NCI-H1105 (cell line): ENCODE measurements at regions not wholly inside any gene's neighbourhood (a gene's known extent, or its start where the extent isn't known, plus 50 kb on each side); places are given as distances from the start of the nearest gene placed in this dataset.

Experiments
- DNase-seq: peaks from one replicate; lab custom pipeline; 2025; lab: John Stamatoyannopoulos, UW

- DNase-seq: no peak
These were observed 310.0 kb upstream of the UBE2E2 start for GRCh38 chr3:22893101-22893500.

- no peak for DNase-seq
These were observed 309.3 kb upstream of the UBE2E2 start for GRCh38 chr3:22893644-22894325.

- no peak for DNase-seq
These were observed 308.3 kb upstream of the UBE2E2 start for GRCh38 chr3:22894865-22895264.

GRCh38 chr3:22895671-22896070, 307.5 kb upstream of the UBE2E2 start:
- no peak for DNase-seq

- no peak for DNase-seq
These were observed 304.6 kb upstream of the UBE2E2 start for GRCh38 chr3:22898558-22898957.

GRCh38 chr3:22899441-22899840, 303.7 kb upstream of the UBE2E2 start:
- DNase-seq: no peak

GRCh38 chr3:22900296-22900695, 302.8 kb upstream of the UBE2E2 start:
- no peak for DNase-seq

- DNase-seq: no peak
These were observed 301.4 kb upstream of the UBE2E2 start for GRCh38 chr3:22901684-22902083.

GRCh38 chr3:22907161-22907780, 295.9 kb upstream of the UBE2E2 start:
- DNase-seq: no peak

GRCh38 chr3:22907796-22908195, 295.3 kb upstream of the UBE2E2 start:
- no peak for DNase-seq

GRCh38 chr3:22908989-22909507, 294.1 kb upstream of the UBE2E2 start:
- DNase-seq: no peak

- DNase-seq: no peak
These were observed 286.2 kb upstream of the UBE2E2 start for GRCh38 chr3:22916933-22917332.

- DNase-seq: no peak
These were observed 283.1 kb upstream of the UBE2E2 start for GRCh38 chr3:22920006-22920405.

- DNase-seq: no peak
These were observed 280.8 kb upstream of the UBE2E2 start for GRCh38 chr3:22922317-22922716.

GRCh38 chr3:22923711-22924110, 279.4 kb upstream of the UBE2E2 start:
- DNase-seq: no peak

GRCh38 chr3:22928216-22929110, 274.7 kb upstream of the UBE2E2 start:
- no peak for DNase-seq

GRCh38 chr3:22933051-22933840, 269.9 kb upstream of the UBE2E2 start:
- no peak for DNase-seq

GRCh38 chr3:22933841-22934116, 269.3 kb upstream of the UBE2E2 start:
- no peak for DNase-seq

GRCh38 chr3:22935040-22935439, 268.1 kb upstream of the UBE2E2 start:
- no peak for DNase-seq

- no peak for DNase-seq
These were observed 265.6 kb upstream of the UBE2E2 start for GRCh38 chr3:22937536-22937935.

GRCh38 chr3:22938739-22939138, 264.4 kb upstream of the UBE2E2 start:
- DNase-seq: no peak

- no peak for DNase-seq
These were observed 263.8 kb upstream of the UBE2E2 start for GRCh38 chr3:22939349-22939748.
